Gastrocnemius medialis (tissue), 4 donors: ENCODE measurements at regions not wholly inside any gene's neighbourhood (a gene's known extent, or its start where the extent isn't known, plus 50 kb on each side); places are given as distances from the start of the nearest gene placed in this dataset.

ENCODE experiments used
- CTCF ChIP-seq, 5 experiments: fragments of 450-650 bp in 3 of 5; fragments of 200-600 bp in 2 of 5; sonication (generic) in 2 of 5; IDR thresholded peaks in 4 of 5; conservative IDR thresholded peaks in 1 of 5; 1 replicate in 4 of 5; 2 replicates in 1 of 5; pipeline ENCODE4 v1.5.1; 2016 to 2019; ENCODE audit warnings: antibody characterized with exemption in 5 of 5, mild to moderate bottlenecking in 3 of 5, moderate library complexity in 3 of 5
- POLR2A ChIP-seq, 2 donors: fragments of 450-650 bp; IDR thresholded peaks; one replicate each; pipeline ENCODE4 v1.6.1; 2017; ENCODE audit warnings: antibody characterized with exemption in 2 of 2, mild to moderate bottlenecking in 2 of 2, moderate library complexity in 2 of 2

DNA sequence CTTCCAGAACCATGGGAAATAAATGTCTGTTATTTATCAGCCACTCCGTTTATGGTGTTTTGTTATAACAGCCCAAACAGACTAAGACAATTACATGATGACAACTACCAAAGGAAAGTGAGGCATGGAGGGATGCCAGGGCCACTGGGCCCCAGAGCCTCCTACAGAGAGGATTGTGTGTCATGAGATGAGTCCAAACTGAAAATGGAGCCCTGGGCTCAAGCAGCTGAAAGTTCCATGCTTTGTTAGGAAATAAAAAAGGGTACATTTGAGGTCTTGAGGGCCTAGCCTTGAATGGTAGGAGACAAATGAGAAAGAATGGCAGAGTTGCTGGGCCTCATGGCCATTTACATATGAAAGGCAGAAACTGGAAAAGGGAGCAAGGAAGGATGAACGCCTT lies 586.5 kb downstream of the CETN3 start:
- TF ChIP-seq CTCF (IDR thresholded peaks at IDR 0.05 in 4 of 5, conservative IDR thresholded peaks at IDR 0.05 in 1 of 5), result no peak
- no peak for TF ChIP-seq POLR2A (IDR thresholded peaks at IDR 0.05)
